NCI-H1092 (cell line): ENCODE measurements at regions not wholly inside any gene's neighbourhood (a gene's known extent, or its start where the extent isn't known, plus 50 kb on each side); places are given as distances from the start of the nearest gene placed in this dataset.

Experiments used
- DNase-seq: peaks from one replicate; lab custom pipeline; 2025; lab: John Stamatoyannopoulos, UW

DNA sequence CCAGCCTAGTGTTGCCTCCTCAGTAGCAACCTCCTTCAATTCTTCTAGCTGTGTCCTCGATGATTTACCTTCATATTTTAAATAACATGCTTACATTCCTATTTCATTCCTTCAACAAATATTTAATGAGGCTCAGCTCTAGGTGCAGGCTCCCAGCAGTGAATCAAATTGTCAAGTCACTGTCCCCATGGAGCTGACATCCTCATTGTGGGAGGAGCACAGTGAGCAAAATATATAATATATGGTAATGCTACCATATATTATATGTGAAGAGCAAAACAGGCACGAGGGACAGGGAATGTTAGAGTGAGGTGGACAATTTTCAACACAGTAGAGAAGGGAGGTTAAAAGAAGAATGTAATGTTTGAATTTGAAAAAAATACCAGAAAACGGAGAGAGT, 869.1 kb downstream of the SLC4A3 start:
- DNase-seq, result no peak

DNA sequence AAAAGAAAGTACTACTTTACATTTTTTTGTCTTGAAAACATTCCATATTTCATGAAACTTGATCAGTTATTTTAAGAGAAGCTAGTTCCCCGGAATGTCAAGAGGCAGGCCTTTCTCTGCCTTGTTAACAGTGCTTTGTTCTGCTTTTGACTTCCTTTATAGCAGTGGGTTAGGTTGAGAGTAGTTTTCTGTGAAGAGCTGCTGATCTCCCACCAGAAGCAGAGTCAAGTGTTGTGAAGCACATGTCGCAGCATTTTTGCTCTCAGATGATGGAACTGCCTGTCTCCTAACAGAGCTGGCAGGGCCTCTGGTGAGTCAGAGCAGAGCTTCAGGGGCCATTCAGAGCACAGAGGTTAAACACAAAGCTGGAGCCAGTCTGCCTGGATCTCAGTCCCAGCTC, 871.8 kb downstream of the SLC4A3 start:
- DNase-seq, result no peak

DNA sequence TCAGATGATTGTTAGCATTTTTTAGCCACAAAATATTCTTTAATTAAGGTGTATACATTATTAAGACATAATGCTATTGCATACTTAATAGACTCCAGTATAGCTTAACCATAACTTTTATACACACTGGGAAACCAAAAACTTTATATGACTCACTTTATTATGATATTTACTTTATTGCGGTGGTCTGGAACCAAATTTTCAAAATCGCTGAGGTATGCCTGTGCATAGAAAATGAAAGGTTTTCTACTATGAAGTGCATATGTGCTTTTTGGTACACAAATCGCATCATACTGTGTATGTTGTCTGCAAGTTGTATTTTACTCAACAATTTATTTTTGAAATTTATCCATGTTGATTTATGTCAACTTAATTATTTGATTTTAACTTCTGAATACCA, 875.1 kb downstream of the SLC4A3 start:
- no peak for DNase-seq

- no peak for DNase-seq
These were observed 876.0 kb downstream of the SLC4A3 start for GRCh38 chr2:220503431-220503830.

- peak; percentile 62 for DNase-seq
These were observed 877.6 kb downstream of the SLC4A3 start for GRCh38 chr2:220504938-220505503.

DNA sequence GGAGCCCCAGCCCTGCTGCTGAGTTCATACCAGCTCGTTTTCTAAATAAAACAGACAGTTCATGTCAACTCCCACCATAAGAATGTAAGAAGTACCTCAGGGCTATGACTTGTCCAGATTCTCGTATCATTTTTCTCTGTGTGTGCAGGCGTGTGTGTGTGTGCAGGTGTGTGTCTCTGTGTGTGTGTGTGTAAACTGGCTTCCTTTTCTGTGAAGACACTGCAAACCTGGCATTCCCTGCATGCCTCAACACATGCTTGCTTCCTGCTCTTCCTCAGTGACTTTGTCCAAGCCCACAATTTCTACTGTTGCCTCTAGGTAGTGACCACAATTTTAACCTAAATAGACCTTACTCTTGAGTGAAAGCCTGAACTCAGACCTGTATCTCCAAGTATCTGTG, 879.0 kb downstream of the SLC4A3 start:
- no peak for DNase-seq

DNA sequence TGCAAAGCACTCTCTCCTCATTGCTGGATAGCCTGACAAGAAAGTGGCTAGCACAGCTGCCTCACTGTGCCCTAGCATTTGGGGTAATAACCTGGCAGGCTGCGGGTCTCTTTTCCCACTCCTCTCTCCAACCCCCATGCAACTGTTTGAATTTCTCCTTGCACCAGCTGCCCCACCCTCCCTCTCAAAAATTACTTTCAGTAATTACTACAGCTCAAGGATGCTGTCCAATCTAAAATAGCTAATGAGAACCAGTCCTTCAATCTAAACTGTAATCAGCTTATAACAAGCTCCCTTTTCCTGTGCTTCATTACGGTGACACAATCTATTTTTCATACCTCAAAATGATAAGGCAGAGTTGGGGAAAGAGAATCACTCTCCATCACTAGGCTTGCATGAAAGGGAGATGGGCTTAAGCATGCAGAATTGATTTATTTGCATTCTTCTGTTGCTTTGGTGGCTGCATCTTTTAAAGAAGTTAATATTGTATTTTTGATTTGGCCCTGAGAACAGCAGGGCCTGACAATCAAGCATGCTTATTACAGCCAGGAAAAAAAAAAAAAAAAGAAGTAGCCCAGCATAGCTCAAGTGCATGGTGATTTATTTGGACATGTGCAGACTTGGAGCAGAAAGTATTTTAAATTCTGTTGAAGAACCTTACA, 881.8 kb downstream of the SLC4A3 start:
- no peak for DNase-seq

- DNase-seq, result no peak
These were observed 882.5 kb downstream of the SLC4A3 start for GRCh38 chr2:220509966-220510365.

DNA sequence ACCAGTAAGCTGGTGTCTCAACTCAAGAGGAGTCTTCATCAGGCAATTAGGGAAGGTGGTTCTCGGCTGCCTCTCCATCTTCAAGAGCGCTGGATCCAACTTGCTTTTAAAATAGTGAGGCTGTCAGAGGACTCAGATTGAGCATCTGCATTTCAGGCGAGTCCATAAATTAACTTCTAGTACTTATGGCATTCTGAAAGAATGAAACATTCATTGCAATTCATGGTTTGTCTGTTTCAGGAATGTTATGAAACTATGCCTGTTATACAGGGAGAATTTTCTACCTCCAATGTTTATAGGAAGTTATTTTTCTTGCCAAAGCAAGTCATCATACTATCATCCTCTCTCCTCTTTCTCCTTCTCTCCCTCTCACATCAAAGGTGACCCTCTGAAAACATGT, 883.2 kb downstream of the SLC4A3 start:
- DNase-seq, result no peak

DNA sequence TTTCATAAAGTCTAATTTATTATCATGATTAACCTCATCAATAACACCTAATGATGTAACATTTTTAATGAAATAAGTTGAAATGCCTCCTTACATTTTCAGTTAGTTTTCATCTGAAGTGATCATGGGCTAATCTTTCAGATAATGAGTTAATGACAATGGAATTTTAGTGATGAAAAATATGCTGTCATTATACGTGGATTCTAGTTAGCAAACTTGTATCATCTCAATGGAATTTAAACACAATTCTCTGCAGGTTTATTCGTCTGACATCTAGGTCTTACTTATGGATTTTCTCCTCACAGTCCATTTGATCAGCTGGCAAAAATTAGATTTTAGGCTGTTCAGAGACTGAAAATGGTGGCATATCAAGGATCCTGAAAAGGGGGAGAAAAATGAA, 885.0 kb downstream of the SLC4A3 start:
- no peak for DNase-seq

DNA sequence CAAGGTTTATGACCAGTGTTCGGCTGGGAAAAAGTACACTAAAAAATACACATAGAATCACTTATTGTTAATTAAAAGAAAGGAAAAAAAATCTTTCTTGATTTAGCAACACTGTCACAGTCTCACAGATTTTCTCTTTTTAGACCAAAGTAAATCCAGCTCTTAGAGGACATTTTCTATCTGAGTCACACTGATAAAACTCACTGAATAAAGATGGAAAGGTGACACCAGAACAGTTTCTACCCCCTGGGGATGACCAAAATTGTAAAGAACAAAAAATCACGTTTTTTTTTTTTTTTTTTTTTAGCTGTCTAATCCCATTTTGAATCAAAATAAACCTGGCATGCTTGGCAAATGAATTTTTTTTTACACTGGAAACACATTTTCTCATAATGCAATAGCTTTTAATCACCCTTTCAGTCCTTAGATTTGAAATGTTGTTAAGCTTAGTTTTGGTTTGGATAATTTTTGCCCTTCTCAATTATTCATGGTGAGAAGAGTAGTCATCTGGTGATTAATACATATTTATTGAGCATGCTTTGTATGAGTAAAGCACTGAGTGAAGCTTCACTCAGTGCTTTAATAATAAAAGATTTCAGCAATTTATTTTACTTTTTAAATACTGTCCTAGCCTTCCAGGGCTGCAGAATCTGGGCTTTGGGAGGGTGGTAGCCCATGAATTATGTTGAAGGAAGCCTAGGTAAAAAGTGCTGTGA, 886.3 kb downstream of the SLC4A3 start:
- no peak for DNase-seq

- DNase-seq, result no peak
These were observed 894.1 kb downstream of the SLC4A3 start for GRCh38 chr2:220521551-220521950.

DNA sequence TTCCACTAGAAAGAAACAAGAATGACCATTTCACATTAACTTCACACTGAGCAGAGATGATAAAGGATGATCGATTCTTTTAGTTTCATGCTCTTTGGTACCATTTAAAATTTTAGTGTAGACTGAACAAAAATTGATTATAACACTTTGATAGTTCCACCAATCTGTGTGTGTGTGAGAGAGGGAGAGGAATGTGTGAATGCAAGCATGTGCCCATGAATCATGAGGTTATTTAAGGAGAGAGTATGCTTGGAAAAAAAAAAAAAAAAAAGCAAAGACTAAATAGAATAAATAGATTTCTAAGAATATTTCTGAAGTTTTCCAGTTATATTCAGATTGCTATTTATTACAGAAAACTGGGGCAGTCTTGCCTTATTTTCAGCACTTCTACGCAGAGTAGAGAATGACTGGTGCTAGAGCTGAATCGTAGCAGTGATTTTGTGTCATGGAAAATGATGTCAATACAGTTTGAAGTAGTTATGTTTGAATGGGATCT, 900.8 kb downstream of the SLC4A3 start:
- no peak for DNase-seq

GRCh38 chr2:220531216-220531615, 903.8 kb downstream of the SLC4A3 start:
- DNase-seq, result no peak

- no peak for DNase-seq
These were observed 906.1 kb downstream of the SLC4A3 start for GRCh38 chr2:220533485-220533884.

- DNase-seq, result no peak
These were observed 912.1 kb downstream of the SLC4A3 start for GRCh38 chr2:220539481-220539880.

- no peak for DNase-seq
These were observed 916.6 kb downstream of the SLC4A3 start for GRCh38 chr2:220544049-220544448.

DNA sequence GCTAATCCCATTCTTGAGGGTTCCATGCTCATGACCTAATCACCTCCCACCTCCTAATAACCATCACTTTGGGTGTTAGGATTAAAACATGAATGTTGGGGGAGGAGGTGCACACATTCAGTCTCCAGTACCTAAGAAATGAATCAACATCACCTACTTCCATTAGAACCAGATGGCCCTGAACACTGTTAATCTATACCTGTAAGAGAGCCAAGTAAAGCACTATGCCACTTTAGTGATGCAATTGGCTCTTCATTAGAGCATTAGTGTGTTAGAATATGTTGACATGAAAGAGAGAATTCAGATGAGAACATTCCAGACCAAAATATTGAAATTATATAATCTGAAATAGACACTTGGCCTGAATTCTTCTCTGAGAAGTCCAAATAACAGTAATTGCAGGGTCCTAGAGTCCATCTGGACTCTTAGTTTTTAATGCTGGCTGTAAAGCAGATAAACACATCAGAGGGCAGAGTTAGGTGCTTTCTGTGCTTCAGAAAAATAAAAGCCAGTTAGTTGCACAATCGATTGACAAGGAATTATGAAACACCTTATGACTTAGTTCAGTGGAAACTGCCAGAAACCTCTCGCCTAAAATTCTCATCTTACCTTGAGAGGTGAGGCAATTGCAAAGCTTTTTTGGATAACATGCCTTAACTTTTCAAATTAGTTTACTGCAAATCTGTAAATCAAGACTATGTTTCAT, 923.7 kb downstream of the SLC4A3 start:
- no peak for DNase-seq

DNA sequence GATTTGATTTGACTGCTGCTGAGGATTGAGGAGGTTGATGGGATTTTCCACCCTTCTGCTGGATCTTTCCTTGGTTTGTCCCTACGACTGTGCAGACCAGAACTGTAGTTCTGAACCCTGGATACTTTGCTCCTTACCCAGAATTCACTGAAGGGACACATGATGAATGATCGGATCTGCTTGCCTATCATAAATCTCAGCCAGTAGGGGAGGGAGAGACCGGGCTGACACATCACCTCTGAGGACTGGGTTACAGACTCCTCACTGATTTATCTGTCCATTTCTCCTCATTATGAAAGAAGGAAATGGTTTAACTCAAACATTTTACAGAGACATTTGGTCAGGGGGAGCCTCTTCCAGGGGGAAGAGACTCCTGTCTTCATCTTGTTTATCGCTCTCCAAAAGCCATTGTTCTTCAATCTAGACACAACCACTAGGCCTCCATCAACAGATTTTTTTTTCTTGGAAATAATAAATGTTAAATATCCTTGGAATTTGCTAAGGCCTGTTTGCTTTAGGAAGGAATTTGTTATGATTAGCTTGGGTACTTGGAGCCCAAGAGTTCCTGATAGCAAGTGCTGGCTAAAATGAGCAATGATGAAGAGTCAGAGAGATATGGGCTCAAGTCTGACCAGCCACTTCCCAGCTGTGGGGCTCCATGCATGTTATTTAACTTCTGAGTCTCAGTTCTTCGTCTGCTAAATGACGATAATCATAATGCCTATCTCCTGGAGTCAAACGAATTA, 925.5 kb downstream of the SLC4A3 start:
- no peak for DNase-seq

GRCh38 chr2:220555961-220556630, 928.7 kb downstream of the SLC4A3 start:
- DNase-seq, result no peak

GRCh38 chr2:220556658-220557057, 929.2 kb downstream of the SLC4A3 start:
- DNase-seq, result no peak
